Common myeloid progenitor, CD34-positive (primary cell): ENCODE measurements at regions not wholly inside any gene's neighbourhood (a gene's known extent, or its start where the extent isn't known, plus 50 kb on each side); places are given as distances from the start of the nearest gene placed in this dataset.
"Not testable (repeated sequence)": the region's sequence is repeated elsewhere in the genome, so short reads cannot be mapped to it uniquely, and the experiment has no call there.

ENCODE experiments used
- CTCF ChIA-PET: fragments of 350-600 bp; sonication (Branson Sonifier 250); formaldehyde crosslinking; loops from one replicate; lab custom pipeline; 2021; ENCODE audit warnings: antibody characterized with exemption; lab: Charles Lee
- POLR2A ChIA-PET: fragments of 350-600 bp; sonication (Branson Sonifier 250); formaldehyde crosslinking; loops from one replicate; lab custom pipeline; 2021; ENCODE audit warnings: antibody characterized with exemption; lab: Charles Lee
- DNase-seq, 3 donors: peaks; one replicate each; pipeline versions ENCODE4 v3.0.0 to v3.0.0-alpha.2; 2013
- H3K27ac ChIP-seq, 2 experiments: 1 replicate in 1 of 2; 2 replicates in 1 of 2; pipeline ENCODE4 v1.7.0; 2013; ENCODE audit warnings: inconsistent platforms in 2 of 2, low read length in 2 of 2, mild to moderate bottlenecking in 2 of 2, low read depth in 1 of 2, moderate library complexity in 1 of 2; ENCODE audit not compliant: severe bottlenecking in 2 of 2, insufficient read depth in 1 of 2, poor library complexity in 1 of 2
- H3K27me3 ChIP-seq, 5 experiments: replicated peaks in 2 of 5; 1 replicate in 3 of 5; 2 replicates in 2 of 5; pipeline versions ENCODE4 v1.6.1 to v1.7.0; 2013; ENCODE audit warnings: low read length in 4 of 5, mild to moderate bottlenecking in 2 of 5, moderate library complexity in 2 of 5, inconsistent platforms in 1 of 5; ENCODE audit not compliant: insufficient read depth in 5 of 5, control insufficient read depth in 4 of 5
- H3K36me3 ChIP-seq, 4 experiments: 1 replicate in 2 of 4; 2 replicates in 2 of 4; pipeline versions ENCODE4 v1.6.1 to v1.7.0; 2013; ENCODE audit warnings: low read length in 3 of 4, control low read depth in 1 of 4, mild to moderate bottlenecking in 1 of 4; ENCODE audit not compliant: control insufficient read depth in 4 of 4, insufficient read depth in 4 of 4
- H3K4me1 ChIP-seq, 4 experiments: 1 replicate in 3 of 4; 2 replicates in 1 of 4; pipeline versions ENCODE4 v1.6.1 to v1.7.1; 2013; ENCODE audit warnings: low read length in 3 of 4, mild to moderate bottlenecking in 3 of 4, control low read depth in 1 of 4, inconsistent platforms in 1 of 4, moderate library complexity in 1 of 4; ENCODE audit not compliant: control insufficient read depth in 4 of 4, insufficient read depth in 4 of 4; ENCODE audit errors: control extremely low read depth in 1 of 4
- H3K4me3 ChIP-seq, 7 experiments: 1 replicate in 4 of 7; 2 replicates in 3 of 7; pipeline versions ENCODE4 v1.5.1 to v1.7.0; 2013; ENCODE audit warnings: mild to moderate bottlenecking in 7 of 7, low read length in 6 of 7, moderate library complexity in 6 of 7, inconsistent platforms in 2 of 7, low read depth in 2 of 7, control low read depth in 1 of 7; ENCODE audit not compliant: insufficient read depth in 4 of 7, control insufficient read depth in 1 of 7; ENCODE audit errors: extremely low read depth in 1 of 7
- H3K9me3 ChIP-seq, 5 experiments: 1 replicate in 4 of 5; 2 replicates in 1 of 5; pipeline versions ENCODE4 v1.6.1 to v1.7.1; 2013; ENCODE audit warnings: low read length in 4 of 5, mild to moderate bottlenecking in 2 of 5, inconsistent platforms in 1 of 5, low read depth in 1 of 5, moderate library complexity in 1 of 5; ENCODE audit not compliant: control insufficient read depth in 4 of 5, insufficient read depth in 2 of 5; ENCODE audit errors: control extremely low read depth in 1 of 5
- WGBS: methylation state at CpG from one replicate; pipeline ENCODE4 v1.1.5; 2013; ENCODE audit not compliant: insufficient coverage; 5-methylcytosine and 5-hydroxymethylcytosine counted together

GRCh38 chr10:120205368-120206018 lies 251.5 kb upstream of the PLPP4 start:
- ChIA-PET CTCF (interaction anchor here (0.9 kb wide), 1 partner anchor 12 kb away, joined by 4 read pairs; no protein-coding TSS in a partner anchor), POLR2A (no interaction called here)
- H3K36me3 ChIP-seq = no peaks in the 10 kb centered on the region
- H3K27me3 ChIP-seq = peaks cover 0 to 7% (median 2%) of the 10 kb centered on the region in 5 experiments
- 97% methylated on average over 2 of the region's 2 CpGs for WGBS
- no peaks in the 10 kb centered on the region for H3K4me1 ChIP-seq
- H3K9me3 ChIP-seq = no peaks in the 10 kb centered on the region
- no peak for DNase-seq
- no peak overlapping the region for H3K27ac ChIP-seq
- no peak overlapping the region for H3K4me3 ChIP-seq

GRCh38 chr10:120208488-120208887 lies 248.5 kb upstream of the PLPP4 start:
- DNase-seq = no peak
- Histone ChIP-seq H3K27ac (no peak overlapping the region), H3K9me3 (no peaks in the 10 kb centered on the region), H3K4me3 (no peak overlapping the region), H3K36me3 (no peaks in the 10 kb centered on the region), H3K27me3 (peaks cover 0 to 9% (median 0%) of the 10 kb centered on the region in 5 experiments), H3K4me1 (no peaks in the 10 kb centered on the region)
- POLR2A ChIA-PET = no interaction called here
- 100% methylated on average over 3 of the region's 3 CpGs for WGBS
- CTCF ChIA-PET = no interaction called here

- CTCF ChIA-PET = no interaction called here
These were observed 247.8 kb upstream of the PLPP4 start for GRCh38 chr10:120209124-120209762.

GRCh38 chr10:120212275-120212674 lies 244.8 kb upstream of the PLPP4 start:
- H3K27me3 ChIP-seq = peaks cover 0 to 6% (median 0%) of the 10 kb centered on the region in 5 experiments

More at GRCh38 chr10:120209124-120209762, 247.8 kb upstream of the PLPP4 start:
- Histone ChIP-seq H3K36me3 (no peaks in the 10 kb centered on the region), H3K27me3 (peaks cover 0 to 9% (median 0%) of the 10 kb centered on the region in 5 experiments), H3K4me1 (no peaks in the 10 kb centered on the region), H3K9me3 (no peaks in the 10 kb centered on the region), H3K27ac (no peak overlapping the region), H3K4me3 (no peak overlapping the region)
- DNase-seq = no peak
- POLR2A ChIA-PET = no interaction called here
- WGBS = 89% methylated on average over 5 of the region's 7 CpGs

GRCh38 chr10:120213283-120213682 lies 243.7 kb upstream of the PLPP4 start:
- 94% methylated on average over 2 of the region's 2 CpGs for WGBS
- H3K4me1 ChIP-seq, H3K4me3 ChIP-seq, POLR2A ChIA-PET, DNase-seq, H3K27ac ChIP-seq, H3K36me3 ChIP-seq, H3K9me3 ChIP-seq, H3K27me3 ChIP-seq: not testable (repeated sequence)
- CTCF ChIA-PET = interaction anchor here (0.6 to 0.7 kb wide), 2 partner anchors 8 to 66 kb away, joined by 3 read pairs; no protein-coding TSS in a partner anchor

More at GRCh38 chr10:120212275-120212674, 244.8 kb upstream of the PLPP4 start:
- Histone ChIP-seq H3K27ac (no peak overlapping the region), H3K4me3 (no peak overlapping the region), H3K9me3 (no peaks in the 10 kb centered on the region), H3K4me1 (no peaks in the 10 kb centered on the region), H3K36me3 (no peaks in the 10 kb centered on the region)
- POLR2A ChIA-PET = no interaction called here
- DNase-seq = no peak
- WGBS = 100% methylated on average over 2 of the region's 2 CpGs
- CTCF ChIA-PET = no interaction called here

- CTCF ChIA-PET = interaction anchor here (1.1 kb wide), 1 partner anchor 13 kb away, joined by 4 read pairs; no protein-coding TSS in a partner anchor
- Histone ChIP-seq H3K36me3 (no peaks in the 10 kb centered on the region), H3K27ac (no peak overlapping the region), H3K4me3 (no peak overlapping the region), H3K27me3 (no peaks in the 10 kb centered on the region), H3K4me1 (no peaks in the 10 kb centered on the region), H3K9me3 (peaks cover 0 to 4% (median 0%) of the 10 kb centered on the region in 5 experiments)
- no peak for DNase-seq
- 64% methylated on average over 2 of the region's 3 CpGs for WGBS
- POLR2A ChIA-PET = no interaction called here
These were observed 239.3 kb upstream of the PLPP4 start for GRCh38 chr10:120217736-120218135.

- CTCF ChIA-PET = interaction anchor here (0.6 to 1.1 kb wide), 2 partner anchors 9 to 33 kb away, joined by 3 read pairs; no protein-coding TSS in a partner anchor
- POLR2A ChIA-PET = no interaction called here
- no peak overlapping the region for H3K27ac ChIP-seq
- H3K4me3 ChIP-seq = no peak overlapping the region
- 62% methylated on average over 3 of the region's 4 CpGs for WGBS
- no peaks in the 10 kb centered on the region for H3K4me1 ChIP-seq
- H3K27me3 ChIP-seq = no peaks in the 10 kb centered on the region
- DNase-seq = peak; percentile 3 to 20 (median 7)
- H3K36me3 ChIP-seq = no peaks in the 10 kb centered on the region
- H3K9me3 ChIP-seq = peaks cover 0 to 4% (median 0%) of the 10 kb centered on the region in 5 experiments
These were observed 235.0 kb upstream of the PLPP4 start for GRCh38 chr10:120221873-120222485.
